ENCODE measurements at regions not wholly inside any gene's neighbourhood (a gene's known extent, or its start where the extent isn't known, plus 50 kb on each side); places are given as distances from the start of the nearest gene placed in this dataset.

GRCh38 chr2:122927197-122927596, 1097.9 kb upstream of the CNTNAP5 start:
- TF ChIP-seq POLR2A (IDR thresholded peaks at IDR 0.05) (no peak), CTCF (IDR thresholded peaks at IDR 0.05) (no peak)

Data from body of pancreas (tissue), 4 donors.